NCI-H128 (cell line): ENCODE measurements at regions not wholly inside any gene's neighbourhood (a gene's known extent, or its start where the extent isn't known, plus 50 kb on each side); places are given as distances from the start of the nearest gene placed in this dataset.

ENCODE experiments used
- DNase-seq: peaks from one replicate; lab custom pipeline; 2025; ENCODE audit not compliant: unreplicated experiment; lab: John Stamatoyannopoulos, UW

DNA sequence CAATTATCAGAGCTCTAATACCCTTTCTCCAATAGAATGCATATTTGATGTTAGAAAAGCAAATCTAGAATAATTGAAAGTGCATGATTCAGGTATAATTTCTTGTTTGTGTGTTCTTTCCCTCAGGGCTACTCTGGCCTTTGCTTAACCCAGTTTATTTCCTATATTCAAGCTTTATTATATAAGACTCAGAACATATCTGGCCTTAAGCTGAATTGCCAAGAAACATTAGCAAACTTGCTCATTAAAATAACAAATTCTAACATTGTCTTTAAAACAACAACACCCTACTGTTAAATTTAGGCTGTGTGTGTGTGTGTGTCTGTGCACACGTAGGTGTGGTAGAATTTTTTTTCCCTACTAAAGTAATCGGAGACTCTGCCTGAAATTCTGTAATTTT, 426.5 kb downstream of the UTRN start:
- no peak for DNase-seq

DNA sequence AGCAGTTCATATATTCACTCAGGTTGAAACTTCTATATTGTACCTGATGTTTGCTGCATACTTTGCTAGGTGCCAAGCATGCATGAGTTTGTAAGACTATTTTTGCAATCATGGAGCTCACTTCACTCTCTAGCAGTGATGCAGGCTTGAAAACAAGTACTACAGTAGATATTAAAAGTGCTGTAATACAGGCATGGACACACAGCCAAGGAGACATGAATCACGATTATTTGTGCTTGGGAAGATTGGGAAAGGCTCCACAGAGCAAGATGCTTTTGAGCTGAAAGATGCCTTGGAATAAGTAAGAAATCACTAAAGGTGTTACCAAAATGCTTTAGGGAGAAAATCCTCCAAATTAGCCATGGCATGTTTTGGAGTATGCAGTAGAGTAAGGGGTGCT, 427.4 kb downstream of the UTRN start:
- no peak for DNase-seq

DNA sequence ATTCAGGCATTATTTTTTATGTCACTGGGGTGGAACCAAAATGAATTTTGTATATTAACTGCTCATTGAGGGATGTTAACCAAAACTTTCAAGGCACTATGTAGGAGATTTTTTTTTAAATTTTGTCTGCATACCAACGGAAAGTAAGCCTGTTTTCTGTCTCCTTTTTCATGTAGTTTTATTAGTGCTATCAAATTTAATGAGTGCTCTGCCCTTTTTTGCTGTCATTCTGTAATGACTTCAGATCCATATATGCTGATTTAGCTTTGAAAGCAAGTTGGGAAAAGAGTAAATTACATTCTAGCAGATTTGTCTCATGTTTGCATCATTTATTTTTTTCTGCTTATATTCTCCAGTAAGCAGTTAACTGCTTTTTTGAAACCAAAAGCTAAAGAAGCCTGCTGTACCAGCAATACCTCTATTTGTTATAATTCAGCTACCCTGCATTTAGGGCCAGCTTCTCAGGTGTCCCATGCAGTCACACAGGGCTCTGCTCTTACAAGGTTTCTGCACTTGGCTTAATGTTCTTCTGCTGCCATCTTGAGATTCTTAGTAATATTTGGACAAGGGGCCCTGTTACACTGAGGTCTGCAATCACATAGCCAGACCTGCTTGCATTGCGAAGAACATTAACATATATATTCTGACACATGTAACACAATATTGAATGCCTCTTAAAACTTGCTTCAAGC, 429.0 kb downstream of the UTRN start:
- no peak for DNase-seq

DNA sequence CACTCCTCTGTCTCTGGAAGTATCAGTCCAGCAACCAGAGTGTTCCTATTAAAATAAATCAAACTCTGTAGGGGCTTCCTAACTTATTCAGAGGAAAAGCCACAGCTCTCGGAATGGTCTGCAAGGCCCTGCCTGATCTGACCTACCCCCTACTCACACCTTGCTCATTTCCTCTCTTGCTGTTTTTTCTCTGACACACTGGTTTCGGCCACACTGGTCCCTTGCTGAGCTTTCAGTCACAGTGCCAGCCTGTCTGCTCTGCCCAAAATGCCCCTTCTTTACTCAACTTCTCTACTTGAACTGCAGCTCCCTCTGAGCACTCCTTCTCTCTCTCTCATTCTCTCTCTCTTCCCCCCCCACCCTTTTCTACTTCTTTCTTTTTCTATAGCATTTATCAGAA, 430.2 kb downstream of the UTRN start:
- DNase-seq: no peak

DNA sequence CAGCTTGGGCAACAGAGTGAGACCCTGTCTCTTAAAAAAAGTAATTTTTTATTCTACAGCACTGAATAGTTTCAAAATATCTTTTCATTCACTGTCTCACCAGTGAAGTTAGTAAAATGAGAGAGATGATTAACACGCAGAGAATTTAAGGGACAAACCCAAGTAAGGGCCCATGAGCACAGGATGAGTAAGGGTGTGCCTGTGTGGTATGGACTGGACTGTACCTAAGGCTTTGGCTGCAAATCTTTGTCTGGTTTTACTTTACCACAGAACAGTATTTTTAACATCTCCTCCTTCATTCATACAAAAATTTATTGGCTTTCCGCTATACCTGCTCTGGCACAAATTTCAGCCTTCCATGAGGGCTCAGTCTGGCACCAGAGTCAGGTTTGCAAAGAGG, 433.3 kb downstream of the UTRN start:
- no peak for DNase-seq

DNA sequence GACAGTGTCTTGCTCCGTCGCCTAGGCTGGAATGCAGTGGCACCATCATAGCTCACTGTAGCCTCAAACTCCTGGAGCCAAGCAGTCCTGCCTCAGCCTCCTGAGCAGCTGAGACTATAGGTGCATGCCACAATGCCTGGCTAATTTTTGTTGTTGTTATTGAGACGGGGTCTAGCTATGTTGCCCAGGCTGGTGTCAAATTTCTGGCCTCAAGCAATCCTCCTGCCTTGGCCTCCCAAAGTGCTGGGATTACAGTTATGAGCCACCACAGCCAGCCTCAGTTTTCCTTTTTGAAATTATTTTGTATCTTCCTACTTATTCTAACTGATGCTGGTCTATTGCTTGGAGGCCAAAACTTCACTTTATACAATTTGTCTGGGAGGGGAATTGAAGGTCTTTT, 436.1 kb downstream of the UTRN start:
- DNase-seq: no peak

DNA sequence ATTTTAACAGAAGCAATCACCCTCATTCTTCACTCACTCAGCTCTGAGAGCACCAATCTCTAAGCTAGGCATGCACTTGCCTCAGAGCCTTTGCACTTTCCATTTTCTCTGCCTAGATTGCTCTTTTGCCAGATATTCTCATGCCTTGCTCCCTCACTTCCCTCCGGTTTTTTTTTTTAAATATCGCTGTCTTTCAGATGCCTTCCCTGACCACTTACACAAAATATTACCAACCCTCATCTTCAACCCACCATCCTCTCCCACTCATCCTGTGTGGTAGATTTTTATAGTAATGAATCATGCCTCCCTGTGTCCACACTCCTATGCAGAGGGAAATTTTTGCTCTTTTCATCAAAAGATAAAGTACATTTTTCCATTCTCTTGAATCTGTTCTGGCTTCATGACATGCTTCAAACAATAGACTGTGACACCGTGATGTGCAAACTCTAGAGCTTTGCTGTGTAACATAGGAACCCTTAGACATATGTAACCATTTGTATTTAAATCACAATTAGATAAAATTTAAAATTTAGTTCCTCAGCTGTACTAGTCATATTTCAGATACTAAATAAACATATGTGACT, 437.1 kb downstream of the UTRN start:
- DNase-seq: no peak

DNA sequence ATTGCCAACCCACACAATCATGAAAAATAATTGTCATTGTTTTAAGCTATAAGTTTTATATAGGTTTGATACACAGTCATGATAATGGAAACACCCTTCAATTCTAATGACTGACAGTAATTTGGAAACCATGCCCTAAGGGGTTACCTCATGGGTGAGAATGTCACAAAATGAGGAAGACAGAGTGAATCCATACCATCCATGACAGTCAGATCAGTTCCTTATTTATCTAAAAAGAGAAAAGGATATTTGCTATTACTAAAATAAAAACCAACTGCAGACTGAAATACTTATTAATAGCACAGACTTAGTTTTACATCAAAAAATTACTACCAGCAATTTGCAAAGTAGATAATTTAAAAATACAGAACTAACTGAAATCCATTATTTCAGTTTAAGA, 437.8 kb downstream of the UTRN start:
- DNase-seq: no peak

DNA sequence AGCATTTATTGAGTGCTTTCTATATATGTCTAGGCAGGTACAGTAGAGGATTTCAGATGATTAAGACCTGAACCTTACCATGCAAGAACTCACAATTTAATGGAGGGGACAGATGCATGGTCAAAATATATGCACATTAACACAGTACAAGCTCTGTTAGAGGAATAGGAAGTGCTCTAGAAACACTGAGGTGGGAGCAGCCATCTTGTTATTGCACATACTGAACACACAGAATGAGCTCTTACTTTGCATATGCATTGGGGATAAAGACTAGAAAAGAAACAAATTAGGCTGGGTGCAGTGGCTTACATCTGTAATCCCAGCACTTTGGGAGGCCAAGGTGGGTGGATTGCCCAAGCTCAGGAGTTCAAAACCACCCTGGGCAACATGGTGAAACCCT, 438.3 kb downstream of the UTRN start:
- no peak for DNase-seq

DNA sequence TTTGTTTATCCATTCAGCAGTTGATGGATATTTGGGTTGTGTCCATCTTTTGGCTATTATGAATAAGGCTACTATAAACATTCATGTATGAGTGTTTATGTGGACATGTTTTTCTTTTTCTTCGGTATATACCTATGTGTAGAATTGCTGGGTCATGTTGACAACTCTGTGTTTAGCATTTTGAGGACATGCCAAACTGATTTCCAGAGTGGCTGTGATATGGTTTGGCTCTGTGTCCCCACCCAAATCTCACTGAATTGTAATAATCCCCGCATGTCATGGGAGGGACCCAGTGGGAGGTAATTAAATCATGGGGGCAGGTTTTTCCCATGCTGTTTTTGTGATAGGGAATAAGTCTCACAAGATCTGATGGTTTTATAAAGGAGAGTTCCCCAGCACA, 439.7 kb downstream of the UTRN start:
- no peak for DNase-seq

DNA sequence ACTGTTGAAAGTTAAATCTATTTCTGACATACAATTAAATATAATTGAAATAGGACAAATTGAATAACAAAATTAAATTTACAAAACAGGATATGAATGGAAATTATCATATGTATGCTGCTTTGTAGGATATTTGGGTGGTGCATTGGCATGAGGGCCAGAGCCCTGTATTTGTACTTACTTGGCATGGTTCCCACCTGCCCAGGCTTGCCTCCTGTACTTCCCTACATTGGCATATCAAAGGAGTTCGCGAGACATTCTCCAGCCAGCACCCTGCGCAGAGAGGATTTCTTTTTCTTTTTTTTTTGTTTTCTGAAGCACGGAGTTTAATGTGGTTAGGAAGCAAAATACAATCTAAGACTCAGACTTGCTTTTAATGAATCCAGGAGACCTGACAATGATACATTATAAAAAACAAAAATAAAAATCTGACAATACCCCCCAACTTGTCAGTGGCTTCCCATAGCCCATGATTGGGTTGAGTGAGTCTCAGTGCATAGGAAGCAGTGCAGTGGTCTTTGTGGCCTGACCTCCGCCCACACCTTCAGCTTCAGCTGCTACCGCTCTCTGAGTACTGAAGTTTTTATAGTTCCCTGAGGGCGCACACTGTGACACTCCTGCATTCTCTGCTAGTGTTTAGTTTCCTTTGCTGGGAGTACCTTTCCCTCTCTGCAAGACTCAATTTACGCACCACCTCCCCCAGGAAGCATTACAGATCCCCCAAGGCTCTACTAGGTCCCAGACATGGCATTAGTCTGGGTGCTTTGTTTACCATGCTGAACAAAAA, 440.8 kb downstream of the UTRN start:
- DNase-seq: no peak

DNA sequence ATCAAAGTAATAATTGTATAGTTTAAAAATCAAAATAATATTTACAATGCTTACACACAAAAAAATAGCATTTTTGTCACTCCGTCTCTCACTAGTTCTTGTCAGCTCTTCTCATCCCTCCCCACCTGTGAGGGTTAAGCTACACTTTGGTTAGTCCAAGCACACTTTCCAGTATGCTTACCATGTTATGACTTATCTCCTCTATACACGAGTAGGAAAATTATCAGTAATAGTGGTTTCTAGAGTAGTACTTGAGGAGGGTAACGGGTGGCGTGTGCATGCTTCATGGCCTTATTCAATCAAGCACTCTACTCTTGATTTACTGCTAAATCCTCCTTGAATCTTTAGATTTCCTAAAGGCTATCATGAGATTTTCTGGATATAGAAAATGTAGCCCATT, 443.7 kb downstream of the UTRN start:
- no peak for DNase-seq

DNA sequence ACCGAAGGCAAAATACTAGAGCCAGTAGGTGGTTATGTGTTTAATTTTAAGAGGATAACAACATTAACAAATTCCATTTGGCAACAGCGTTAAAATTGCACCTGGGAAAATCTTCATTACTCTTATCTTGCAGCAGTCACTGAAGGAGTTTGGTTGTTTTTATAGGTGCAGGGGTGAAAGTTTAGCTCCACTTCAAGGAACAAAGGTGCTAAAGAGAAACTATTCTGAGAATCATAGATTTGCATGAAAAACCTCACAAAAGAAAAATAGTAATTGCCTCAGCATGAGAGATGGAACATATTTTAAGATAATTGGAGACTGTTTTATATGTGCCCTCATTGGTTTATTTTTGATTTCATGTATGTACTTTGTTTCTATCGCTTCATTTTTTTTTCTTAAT, 444.4 kb downstream of the UTRN start:
- no peak for DNase-seq

DNA sequence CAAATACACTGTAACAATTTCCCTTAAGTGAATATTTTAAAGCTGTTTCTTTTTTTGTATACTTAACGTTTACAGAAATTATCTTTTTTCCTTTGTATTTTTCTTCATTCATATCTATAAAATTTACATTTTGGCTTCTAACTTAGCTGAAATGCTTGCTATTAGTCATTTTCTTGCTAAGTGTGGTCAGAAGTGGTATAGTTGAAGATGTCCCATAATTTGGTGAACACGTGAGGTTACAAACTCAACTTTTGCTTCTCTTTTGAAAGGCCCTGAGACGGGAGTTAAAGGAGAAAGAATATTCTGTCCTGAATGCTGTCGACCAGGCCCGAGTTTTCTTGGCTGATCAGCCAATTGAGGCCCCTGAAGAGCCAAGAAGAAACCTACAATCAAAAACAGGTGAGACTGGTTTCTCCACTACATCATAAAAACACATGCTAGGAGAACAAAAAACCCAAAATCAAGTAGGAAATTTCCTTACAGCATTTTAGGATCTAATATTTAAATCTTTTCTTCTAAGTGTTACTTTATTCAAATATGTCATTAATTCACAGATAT, 445.0 kb downstream of the UTRN start:
- DNase-seq: no peak

DNA sequence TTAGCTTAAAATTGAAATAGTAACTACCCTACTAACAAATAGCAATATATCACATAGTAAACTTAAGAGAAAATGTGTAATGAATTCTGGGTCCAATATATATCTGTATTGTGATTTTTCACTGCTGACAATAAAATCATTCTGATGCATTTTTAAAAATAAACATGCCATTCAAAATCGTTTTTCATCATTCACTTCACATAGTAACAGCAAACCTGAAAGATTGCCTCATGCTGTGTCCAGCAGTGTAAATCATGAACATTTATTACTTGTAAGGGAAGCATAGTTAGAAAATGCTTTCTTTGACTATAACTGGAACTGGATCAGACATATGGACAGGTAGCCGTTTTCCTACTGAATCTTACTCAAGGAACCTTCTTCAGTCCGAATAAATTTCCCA, 446.1 kb downstream of the UTRN start:
- no peak for DNase-seq

DNA sequence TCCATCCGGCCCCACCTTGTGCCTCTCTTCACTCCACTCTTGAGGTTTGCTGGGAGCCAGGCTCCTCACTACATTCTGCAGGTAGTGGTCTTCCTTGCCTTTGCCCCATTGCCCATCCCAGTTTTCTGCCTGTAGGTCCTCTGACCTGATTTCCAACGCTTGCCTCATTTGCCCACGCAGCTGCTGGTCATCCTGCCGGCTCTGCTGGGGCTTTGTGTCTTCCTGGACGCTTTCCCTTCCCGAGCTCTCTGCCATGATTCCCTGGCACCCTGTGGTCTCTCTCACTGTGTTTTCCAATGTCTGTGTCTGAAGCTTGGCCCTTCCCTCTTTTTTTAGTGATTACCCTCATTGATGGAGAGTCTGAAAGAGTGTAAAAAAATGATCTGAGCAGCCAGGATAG, 451.6 kb downstream of the UTRN start:
- DNase-seq: no peak

DNA sequence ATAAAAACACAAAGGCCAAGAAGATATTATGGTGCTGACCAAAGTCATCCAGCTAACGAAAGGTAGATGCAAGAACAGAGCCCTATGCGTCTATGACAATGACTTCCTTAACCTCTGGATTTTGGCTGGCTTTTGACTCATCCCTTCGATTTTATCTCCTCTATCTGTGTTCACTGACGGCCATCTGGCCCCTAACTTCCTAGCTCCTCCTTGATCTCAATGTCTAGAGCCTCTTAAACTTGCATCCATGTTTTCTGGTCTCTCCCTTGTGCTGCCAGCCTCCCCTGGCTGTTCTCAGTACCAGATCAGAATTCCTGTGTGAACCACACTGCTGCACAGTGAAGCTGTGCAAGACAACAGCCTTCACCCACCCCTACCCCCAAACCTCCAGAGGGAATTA, 452.9 kb downstream of the UTRN start:
- DNase-seq: no peak

DNA sequence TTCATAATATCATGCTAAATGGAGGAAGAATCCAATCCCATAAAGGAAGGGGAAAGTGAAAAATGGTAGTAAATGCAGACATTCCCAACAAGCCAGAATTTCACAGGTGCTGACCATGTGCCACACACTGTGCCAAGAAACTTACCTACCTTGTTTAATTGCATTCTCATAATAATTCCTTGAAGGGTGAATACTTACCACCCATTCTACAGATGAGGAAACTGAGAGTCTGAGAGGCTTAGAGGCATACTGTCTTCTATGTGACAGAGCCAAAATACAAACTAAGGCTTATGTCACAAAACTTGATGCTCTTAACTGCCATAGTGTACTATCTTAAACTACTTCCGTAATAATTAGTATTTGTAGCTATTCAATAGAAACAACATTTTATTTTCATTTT, 454.7 kb downstream of the UTRN start:
- DNase-seq: no peak

DNA sequence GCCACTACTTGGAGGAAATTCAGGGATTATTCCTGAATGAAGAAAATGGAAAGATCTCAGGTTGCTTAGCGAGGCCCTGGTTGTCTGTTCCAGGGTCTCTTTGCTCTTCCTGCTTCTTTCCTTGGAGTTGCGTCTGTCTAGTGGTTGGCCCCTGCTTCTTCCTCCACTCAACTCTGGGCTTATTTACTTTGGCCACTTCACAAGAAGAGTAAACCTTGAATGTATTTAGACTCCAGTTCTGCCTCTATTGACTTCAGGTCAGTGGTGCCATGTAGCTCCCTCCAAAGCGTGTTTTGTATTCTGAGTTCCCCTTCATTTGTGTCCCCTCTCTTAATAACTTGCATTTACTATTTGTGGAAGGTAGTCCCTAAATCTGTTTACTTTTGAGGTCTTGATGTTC, 456.5 kb downstream of the UTRN start:
- DNase-seq: no peak

DNA sequence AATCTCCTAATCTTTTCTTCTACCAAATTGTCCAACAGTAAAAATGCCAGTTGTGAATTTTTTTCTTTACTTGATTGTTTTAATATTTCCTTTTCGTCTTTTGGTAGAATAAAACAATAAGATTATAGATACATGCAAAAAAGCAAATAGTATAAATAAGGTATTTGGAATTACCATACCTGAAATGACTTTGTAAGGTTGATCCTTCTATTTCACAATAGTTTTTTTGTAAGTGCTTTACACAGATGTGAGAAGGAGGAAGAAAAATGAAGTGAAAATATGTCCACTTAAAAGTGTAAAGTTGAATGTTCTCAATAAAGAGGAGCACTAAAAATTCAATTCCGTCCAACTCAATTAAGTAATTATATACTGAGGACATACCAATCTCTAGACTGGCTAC, 457.6 kb downstream of the UTRN start:
- no peak for DNase-seq

DNA sequence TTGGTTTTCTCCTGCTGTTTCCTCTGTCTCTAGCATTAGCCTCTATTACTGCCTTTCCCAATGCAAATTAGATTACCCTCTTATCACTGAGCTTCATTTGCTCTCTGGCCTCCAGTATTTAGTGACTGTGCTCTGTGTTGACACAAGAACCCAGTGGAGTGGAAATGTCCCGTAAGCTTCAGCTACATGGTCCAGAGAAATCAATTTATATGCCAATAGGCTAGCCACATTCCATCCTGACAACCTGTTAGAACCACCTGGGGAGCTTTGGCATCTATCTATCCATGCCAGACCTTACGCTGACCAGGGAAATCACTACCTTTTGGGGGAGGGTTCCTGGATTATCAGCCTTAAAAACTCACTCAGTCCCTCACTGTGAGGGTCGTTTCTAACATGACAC, 459.6 kb downstream of the UTRN start:
- DNase-seq: no peak

DNA sequence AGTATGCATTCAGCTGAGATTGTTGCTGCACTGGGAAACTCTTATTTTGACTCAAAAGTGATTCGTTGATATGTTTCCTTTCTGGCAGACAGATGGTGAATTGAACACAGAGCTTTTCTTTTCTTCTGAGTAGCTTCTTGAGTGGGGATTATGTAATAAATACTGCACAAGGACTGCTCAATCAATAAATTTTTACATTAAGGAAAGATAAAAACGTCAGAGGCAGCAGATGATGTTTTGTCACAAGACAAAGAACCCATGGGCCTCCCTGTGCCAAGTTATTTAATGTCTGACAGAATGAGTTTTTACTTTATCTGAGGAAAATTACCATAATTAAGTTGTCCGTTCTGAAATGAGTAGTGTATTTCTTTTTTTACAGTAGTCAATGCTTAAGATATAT, 460.3 kb downstream of the UTRN start:
- no peak for DNase-seq
